ENCODE measurements at regions not wholly inside any gene's neighbourhood (a gene's known extent, or its start where the extent isn't known, plus 50 kb on each side); places are given as distances from the start of the nearest gene placed in this dataset.
"Not testable (repeated sequence)": the region's sequence is repeated elsewhere in the genome, so short reads cannot be mapped to it uniquely, and the experiment has no call there.

DNA sequence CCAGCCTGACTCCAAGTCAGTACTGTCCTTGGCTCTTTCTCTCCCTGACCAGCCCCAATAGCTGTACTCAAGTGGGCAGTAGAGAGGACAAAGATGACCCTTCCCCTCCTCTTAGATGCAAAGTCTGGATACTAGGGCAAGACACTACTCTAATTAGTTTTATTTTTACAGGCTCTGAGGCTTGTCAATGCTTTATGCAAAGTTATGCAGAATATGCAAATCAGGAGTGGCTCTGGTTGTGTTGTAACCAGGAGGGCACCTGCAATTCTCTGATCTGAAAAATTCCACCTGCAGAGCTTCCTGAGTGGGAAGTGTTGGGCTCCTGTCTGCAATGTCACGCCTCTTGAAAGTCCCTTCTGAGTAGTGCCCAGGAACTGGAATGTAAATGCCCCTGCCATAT, 201.5 kb downstream of the RGS3 start:
- DNase-seq (ENCODE audit: low read depth) = no peak

DNA sequence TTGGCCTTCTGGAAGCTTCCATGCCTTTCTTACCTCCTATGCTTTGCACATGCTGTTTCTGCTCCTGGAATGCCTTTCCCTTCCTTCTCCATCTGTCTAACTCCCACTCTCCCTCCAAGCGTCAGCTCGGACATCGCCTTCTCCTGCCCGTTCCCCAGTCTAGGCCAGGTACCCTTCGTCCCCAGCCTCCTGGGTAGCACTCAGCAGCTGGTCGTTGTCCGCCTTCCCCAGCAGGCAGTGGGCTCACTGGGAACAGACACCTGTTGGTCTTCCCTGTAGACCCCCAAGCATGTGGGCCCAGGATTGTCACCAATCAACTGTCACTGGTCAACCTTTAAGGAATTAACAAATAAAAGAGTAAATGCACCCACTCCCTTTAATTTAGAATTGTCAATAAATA, 202.2 kb downstream of the RGS3 start:
- DNase-seq (ENCODE audit: low read depth) = no peak

DNA sequence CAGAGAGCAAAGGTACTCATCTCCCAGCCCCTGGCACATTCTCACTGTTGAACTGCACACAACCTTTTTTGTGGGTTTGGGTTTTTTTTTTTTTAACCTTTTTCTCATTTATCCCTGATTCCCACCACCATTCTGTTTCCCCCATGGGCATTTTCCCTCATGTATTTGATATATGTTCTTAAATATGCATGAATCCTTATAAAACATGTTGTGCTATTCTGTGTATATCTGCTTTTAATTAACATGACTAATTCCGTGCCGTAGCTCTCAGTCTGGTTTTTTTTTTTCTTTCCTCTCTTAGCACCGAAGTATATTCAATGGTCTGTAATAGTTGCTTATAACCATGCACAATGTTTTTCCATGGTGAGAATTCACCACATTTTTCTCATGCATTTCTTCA, 204.5 kb downstream of the RGS3 start:
- DNase-seq (ENCODE audit: low read depth) = no peak

DNA sequence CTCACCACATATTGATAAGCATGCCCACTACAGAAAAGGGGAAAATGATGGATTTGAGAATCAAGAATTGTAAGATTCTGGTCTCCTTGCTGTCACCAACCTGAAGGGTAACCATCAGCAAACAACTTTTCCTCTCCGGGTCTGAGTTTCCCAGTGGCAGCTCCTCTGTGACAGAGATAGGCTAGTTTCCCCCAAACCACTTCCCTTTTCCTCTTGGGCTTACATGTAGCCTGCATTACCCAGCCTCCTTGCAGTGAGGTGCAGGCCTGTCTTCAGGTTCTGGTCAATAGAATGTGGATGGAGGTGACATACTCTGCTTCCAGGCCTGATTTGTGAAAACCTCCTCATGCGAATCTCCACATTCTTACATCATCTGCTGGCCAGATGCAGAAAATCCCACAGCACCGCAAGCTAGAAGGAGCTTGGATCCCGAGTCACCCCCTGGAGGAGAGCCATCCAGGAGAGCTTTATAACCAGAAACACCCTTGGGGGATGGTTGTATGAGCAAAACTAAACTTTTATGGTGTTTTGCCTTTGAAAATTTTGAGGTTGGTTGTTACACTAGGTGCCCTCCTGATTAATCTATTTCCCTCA, 206.1 kb downstream of the RGS3 start:
- DNase-seq (ENCODE audit: low read depth) = no peak

DNA sequence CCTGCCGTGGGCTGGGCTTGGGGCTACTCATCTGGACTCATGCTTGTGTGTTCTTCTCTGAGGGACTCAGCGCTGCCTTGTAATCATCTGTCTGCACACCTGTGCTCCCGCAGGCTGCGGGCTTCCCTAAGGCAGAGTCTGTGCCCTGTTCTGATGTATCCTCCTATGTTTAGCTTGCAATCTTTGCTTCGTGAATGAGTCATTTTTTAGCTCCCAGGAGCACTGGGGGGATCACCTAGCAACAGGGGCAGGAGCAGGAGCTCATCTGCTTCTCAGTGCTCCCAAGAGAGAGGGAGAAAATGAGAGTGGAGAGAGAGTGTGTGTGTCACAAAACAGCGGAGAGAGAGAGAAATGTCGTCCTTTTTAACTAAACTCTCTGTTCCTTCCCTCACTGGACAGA, 202.4 kb upstream of the ZNF618 start:
- DNase-seq (ENCODE audit: low read depth) = no peak

DNA sequence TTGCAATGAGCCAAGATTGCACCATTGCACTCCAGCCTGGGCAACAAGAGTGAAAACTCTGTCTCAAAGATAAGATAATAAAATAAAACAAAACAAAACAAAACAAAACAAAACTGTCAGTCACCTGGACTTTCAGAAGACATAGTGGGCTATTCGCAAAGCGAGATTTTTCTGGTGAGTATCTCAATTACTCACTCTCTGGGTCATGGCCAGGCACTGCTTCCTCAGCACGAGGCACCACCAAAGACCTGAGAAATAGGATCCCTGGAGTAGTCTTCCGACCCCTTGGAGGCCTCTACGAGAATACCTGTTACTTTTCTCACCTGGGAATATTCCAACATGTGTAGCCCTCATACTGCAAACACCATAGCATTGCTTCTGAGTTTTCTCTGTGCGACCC, 201.7 kb upstream of the ZNF618 start:
- no peak for DNase-seq (ENCODE audit: low read depth)

DNA sequence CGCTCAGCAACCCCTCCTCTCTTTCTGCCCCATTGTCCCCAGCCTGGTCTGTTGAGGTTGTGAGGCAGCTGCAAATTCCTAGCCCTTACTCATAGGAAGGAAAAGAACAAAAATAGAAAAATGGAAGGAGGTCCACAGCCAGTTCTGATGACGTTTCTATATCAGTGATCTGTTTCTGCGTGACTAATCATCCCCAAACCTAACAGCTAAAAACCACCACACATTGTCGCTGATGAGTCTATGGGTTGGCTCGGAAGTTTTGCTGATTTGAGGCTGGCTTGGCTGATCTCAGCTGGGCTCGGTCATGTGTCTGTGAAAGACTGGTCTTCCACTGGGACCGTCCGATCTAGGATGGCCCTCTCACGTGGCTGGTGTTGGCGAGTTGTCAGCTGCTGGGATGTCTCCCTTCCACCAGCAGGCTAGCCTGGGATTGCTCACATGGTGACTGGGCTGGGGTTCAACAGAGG, 200.6 kb upstream of the ZNF618 start:
- no peak for DNase-seq (ENCODE audit: low read depth)

DNA sequence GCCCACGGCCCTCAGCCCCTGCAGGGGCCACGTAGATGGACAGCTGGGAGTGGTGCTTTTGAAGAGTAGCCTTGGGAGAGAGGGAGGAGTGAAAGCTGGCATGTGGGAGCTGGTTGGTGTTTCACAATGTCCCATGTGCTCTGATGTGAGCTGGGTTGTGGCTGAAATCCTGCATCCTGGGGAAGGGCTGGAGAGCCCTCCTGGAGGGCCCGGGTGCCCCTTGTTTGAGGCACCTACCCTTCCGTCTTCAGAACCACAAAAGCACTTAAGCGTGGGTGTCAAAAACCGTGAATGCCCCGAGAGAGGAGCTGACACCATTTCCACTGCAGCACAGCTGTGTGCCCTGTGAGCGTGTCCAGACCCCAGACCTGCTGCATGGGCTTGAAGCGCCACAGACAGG, 199.1 kb upstream of the ZNF618 start:
- no peak for DNase-seq (ENCODE audit: low read depth)

DNA sequence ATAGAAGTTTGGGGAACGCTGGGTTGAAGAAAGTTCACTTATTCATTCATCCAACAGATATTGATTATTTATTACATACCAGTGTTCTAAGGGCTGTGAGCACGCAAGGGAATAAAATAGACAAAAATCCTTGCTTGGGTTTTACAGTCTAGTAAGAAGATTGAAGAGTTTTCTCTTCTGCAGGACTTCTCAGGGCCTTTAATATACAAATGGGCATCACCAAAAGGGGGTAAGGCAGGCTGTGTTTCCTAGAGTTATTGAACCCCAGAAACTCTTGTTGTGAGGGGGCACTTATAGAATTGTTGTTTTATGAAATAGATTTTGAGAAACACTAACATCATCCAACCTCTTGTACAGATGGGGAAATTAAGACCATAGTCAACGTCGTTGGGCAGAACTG, 198.5 kb upstream of the ZNF618 start:
- no peak for DNase-seq (ENCODE audit: low read depth)

DNA sequence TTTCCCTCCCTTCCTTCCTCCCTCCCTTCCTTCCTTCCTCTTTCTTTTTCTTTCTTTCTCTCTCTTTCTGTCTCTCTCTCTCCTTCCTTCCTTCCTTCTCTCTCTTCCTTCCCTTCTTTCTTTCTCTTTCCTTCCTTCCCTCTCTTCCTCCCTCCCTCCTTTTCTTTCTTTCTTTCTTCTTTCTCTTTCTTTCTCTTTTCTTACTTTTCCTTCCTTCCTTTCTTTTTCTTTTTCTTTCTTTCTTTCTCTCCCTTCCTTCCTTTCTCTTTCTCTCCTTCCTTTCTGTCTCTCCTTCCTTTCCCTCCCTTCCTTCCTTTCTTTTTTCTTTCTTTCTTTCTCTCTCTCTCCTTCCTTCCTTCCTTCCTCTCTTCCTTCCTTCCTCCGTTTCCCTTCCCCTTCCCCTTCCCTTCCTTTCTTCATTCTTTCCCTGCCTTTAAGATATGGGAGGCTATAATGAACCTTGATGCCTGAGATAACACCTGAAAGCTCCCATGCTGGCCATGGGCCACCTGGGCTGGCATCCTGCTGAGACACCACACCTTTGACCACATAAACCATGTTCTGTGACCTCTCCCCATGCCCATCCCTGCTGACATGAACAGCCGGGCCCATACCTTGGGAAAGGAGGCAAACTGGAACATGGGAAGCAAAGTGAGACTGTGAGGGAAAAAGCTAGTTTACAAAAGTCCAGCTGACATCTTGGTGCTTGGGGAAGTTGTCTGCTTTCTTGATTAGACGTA, 197.8 kb upstream of the ZNF618 start:
- no peak for DNase-seq (ENCODE audit: low read depth)

DNA sequence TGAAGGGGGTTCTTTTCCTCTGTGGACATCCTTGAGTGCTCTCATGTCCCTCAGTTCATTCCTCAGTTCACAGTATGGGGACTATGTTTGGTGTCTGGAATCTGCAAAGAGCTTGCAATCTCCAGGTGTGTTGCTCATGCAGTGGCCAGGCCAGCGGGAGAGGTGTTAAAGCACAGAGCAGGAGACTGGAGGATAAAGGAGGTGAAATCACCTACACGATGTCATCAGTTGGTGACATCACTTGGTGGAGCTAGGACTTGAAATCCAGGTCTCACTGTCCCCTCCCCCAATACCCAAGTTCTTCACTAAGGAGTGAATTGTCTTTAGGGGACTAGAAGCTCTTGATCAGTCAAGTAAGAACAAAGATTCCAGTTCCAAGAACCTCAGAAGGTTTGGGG, 197.3 kb upstream of the ZNF618 start:
- DNase-seq (ENCODE audit: low read depth) = no peak

DNA sequence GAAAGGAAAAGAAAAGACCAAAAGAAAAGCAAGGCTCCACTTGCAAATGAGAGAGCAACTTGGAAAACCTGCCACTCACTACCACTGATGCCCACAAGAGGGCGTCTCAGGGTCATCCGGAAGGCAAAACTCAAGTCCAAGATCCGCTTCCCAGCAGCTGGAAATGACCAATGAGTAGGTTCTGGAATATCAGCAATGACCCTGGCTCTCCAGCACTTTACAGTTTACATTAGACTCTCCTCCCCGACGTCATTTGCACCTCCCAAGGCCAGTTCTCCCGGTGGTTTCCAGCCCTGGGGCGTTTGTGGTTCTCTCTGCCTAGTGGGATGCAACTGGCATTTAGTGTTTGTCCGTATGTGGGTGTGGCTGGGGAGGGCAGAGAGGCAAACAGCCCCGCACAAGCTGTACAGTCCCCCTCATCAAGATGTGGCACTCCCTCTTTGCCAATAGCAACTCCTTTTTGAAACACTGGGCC, 193.8 kb upstream of the ZNF618 start:
- no peak for DNase-seq (ENCODE audit: low read depth)

DNA sequence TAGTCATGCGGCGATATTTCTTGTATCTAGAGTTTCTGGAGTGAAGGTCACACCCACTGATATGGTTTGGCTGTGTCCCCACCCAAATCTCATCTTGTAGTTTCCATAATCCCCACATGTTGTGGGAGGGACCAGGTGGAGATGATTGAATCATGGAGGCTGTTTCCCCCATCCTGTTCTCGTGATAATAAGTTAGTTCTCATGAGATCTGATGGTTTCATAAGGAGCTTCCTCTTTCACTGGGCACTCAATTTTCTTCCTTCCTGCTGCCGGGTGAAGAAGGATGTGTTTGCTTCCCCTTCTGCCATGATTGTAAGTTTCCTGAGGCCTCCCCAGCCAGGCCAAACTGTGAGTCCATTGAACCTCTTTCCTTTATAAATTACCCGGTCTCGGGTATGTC, 190.5 kb upstream of the ZNF618 start:
- not testable (repeated sequence) for DNase-seq (ENCODE audit: low read depth)

DNA sequence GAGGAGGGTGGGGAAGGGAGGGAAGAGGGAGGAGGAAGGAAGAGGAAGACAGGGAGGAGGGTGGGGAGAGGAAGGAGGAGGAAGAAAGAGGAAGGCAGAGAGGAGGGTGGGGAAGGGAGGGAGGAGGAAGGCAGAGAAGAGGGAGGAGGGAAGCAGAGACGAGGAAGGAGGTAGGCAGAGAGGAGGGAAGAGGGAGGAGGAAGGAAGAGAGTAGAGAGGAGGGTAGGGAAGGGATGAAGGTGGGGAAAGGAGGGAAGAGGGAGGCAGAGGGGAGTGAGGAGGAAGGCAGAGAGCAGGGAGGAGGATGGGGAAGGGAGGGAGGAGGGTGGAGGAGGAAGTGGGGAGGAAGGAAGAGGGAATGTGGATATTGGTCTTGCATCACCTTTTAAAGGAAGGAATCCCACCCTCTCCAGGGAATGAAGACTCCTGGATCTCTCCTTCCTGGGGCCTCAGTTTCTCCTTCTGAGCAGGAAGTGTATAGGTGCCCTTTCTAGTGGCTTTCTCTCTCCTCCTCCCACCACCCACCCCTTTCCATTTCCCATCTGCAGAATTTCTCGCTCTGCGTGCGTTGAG, 188.9 kb upstream of the ZNF618 start:
- no peak for DNase-seq (ENCODE audit: low read depth)

DNA sequence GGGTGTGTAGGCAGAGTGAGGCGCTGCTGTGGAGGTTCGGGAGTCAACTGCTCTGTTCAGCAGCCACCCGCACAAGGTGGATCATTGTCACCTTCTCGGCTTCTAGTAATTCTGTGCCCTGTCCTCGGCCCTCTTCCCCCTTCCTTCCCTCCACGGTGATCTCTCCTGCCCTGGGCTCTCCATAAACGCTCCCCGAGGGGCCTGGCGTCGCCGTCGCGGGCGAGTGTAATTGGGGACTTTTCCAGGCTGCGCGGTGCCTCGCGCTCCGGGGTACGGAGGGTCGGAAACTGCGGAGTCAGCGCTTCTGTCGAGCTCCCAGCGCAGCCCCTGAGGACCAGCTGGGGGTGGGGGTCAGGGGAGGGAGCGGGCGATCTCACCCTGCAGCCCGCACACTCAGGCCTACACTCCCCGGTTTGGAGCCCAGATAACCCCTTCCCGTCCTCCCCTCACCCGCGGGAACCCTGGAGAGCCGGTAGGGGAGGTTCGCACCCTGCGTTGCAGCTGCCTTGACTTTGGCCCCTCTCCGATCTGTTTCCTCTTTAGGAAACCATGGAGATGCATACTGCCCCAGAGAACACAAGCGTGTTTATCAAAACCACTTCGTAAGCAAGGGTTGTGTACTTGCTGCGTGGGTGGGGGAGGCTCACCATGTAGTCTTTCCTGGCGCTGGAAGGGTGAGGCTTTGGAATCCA, 188.3 kb upstream of the ZNF618 start:
- DNase-seq (ENCODE audit: low read depth) = no peak

DNA sequence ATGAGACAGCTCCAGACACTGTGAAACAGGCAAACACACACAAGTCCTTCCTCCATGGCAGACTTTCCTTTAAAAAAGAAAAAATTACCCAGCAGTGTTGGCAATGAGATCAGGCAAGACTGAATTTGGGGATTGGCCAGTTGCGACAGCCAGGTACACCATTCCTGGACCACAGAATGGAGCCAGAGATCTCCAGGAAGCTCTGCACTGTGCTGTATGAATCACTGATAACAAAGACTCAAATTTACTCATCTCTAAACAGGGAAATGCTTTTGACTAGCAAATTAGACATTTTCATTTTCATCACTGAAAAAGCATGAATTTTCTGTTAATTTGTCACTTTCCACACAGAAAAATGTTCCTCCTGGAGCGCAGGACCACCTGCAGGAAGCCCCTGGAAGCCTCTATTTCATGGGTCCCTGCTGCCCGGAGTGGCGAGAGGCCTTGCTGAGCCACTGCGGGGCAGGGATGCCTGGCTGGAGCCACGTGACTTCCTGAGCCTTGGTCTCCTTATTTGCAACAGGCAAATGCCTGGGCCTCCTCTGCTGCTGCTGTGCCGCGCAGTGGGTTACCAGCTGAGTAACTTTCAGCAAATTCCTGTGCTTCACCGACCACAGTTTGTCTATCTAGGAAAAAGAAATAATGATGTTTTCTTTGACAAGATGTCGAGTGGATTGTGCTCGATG, 185.9 kb upstream of the ZNF618 start:
- no peak for DNase-seq (ENCODE audit: low read depth)

DNA sequence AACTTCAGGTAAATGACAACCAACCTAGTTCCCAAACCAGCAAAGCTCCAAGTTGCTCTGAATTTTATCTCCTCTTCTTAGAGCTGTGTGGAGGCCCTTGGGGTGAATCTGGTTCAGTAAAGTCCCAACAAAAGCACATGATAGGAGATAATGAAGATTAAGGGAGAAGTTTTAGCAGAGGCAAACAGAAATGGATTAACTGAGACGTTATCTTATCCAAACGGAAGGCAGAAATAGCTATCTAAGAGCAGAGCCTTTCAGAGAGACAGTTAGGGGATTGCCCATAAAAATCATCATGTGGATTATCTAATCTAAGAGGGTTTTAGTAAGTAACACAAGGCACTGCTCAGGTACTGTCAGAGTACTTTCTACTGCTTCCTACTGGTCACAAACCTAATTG, 183.9 kb upstream of the ZNF618 start:
- DNase-seq (ENCODE audit: low read depth) = no peak

DNA sequence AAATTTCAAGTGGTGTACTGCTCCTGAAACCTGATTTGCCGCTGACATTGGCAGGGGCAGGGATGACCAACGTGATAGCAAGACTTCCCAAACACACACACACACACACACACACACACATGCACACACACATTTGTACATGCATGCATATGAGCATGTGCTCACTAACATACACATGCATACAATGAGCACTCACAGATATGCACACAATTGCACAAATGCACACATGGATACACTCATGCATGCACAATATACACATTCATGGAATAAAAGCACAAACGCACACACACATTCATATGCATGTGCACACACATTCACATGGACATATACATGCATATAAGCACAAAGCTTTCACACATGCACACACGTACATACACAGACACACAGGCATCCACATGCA, 181.2 kb upstream of the ZNF618 start:
- no peak for DNase-seq (ENCODE audit: low read depth)

DNA sequence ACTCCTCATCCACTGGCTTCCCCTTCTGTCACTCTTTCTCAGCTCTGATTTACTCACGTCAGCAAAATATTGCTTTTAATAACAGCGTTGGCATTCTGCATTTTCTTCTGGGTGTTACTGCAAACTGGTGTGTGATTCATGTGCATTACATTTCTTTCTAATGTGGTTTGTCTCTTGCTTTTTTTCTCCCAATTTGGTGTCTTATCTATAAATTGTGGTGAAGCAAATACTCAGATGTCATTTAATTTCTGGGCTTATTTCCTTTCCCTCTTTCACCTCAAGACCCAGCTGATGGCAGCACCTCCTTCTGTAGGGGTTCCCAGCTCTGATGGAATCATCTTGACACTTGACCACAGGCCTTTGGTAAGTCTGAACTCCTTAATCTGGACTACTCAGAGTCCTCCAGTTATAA, 180.7 kb upstream of the ZNF618 start:
- no peak for DNase-seq (ENCODE audit: low read depth)

DNA sequence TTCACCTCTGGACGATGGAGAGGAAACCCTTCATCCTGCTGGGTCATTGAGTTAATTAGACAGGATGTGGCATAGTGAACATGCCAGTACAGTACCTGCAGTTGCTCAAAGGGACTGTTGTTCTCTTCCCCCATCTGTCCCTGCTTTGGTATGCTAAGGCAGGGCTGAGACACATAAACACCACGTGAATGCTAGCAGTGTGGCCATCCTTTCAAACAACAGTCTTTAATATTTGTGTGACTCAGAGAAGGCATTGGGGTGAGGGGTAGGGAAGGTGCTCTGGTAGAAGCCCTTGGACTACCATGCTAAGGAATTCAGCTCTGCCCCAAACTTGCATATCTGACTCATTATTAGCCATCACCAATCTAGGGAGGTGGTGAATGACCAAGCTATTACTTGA, 180.2 kb upstream of the ZNF618 start:
- DNase-seq (ENCODE audit: low read depth) = no peak

DNA sequence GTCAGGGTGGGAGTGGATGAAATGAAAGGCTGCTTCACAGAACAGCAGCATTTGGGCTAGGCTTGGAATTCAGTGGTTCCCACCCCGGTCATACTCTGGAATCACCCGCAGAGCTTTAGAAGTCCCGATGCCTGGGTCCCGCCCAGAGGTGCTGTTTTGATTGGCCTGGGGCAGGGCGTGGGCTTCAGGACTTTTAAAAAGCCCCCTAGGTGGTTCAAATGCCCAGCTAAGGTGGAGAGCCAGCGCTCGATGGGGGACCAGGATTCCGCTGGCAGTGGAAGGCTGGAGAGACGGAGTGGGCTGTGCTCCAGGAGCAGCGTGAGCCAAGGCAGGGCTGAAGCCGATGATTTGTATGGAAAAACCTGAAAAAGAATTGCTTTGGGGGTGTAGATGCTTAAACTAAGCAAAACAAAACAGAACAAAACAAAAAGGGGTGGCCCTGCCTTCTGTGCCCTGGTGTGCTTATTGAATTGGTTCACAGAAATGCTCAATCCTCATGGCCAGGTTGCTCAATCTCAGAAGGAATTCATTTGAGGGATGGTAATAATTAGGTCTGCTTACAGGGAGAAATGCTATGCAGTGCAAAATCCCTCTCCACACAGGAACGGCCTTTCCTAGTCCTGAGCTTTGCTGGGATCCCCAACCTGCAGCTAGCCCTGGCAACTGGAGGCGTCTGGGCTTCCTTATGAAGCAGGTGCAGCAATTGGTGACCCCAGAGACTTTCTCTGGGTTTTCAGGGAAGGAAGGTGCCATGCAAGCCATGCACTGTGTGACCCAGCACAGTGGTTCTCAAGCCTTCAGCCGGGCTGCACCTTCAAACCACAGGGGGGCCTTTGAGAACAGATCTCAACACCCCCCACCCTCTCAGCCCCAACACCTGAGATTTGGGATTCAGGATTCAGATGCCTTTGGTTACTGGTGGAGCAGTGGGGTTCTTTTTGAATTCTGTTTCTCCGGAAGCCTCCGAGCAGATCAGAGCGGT, 174.0 kb upstream of the ZNF618 start:
- no peak for DNase-seq (ENCODE audit: low read depth)

Measured in stimulated activated CD8-positive, alpha-beta memory T cell treated with anti-CD3 and anti-CD28 coated beads, Interleukin-15, amount 100 ng/mL, for 1 hour (primary cell).